ENCODE measurements at regions not wholly inside any gene's neighbourhood (a gene's known extent, or its start where the extent isn't known, plus 50 kb on each side); places are given as distances from the start of the nearest gene placed in this dataset.

- no peaks in the 10 kb centered on the region for H3K9me3 ChIP-seq (ENCODE audit: control insufficient read depth, insufficient read depth, low read depth, low read length)
- no peaks in the 10 kb centered on the region for H3K36me3 ChIP-seq (ENCODE audit: control insufficient read depth, insufficient read depth, low read length)
- intact Hi-C loops (cut with micrococcal nuclease; ENCODE audit: unreplicated experiment) (no loop called here), in situ Hi-C loops (cut with HindIII; ENCODE audit: low pct_unique_long_range_greater_than_20kb, low sequenced_read_pairs) (no loop called here)
- H3K27ac ChIP-seq (ENCODE audit: low read length), result no peak overlapping the region
- DNase-seq (ENCODE audit: low read depth, low spot score), result no peak
- H3K4me1 ChIP-seq (ENCODE audit: control insufficient read depth, insufficient read depth, low read length), result no peaks in the 10 kb centered on the region
- TF ChIP-seq, protein P1, sequence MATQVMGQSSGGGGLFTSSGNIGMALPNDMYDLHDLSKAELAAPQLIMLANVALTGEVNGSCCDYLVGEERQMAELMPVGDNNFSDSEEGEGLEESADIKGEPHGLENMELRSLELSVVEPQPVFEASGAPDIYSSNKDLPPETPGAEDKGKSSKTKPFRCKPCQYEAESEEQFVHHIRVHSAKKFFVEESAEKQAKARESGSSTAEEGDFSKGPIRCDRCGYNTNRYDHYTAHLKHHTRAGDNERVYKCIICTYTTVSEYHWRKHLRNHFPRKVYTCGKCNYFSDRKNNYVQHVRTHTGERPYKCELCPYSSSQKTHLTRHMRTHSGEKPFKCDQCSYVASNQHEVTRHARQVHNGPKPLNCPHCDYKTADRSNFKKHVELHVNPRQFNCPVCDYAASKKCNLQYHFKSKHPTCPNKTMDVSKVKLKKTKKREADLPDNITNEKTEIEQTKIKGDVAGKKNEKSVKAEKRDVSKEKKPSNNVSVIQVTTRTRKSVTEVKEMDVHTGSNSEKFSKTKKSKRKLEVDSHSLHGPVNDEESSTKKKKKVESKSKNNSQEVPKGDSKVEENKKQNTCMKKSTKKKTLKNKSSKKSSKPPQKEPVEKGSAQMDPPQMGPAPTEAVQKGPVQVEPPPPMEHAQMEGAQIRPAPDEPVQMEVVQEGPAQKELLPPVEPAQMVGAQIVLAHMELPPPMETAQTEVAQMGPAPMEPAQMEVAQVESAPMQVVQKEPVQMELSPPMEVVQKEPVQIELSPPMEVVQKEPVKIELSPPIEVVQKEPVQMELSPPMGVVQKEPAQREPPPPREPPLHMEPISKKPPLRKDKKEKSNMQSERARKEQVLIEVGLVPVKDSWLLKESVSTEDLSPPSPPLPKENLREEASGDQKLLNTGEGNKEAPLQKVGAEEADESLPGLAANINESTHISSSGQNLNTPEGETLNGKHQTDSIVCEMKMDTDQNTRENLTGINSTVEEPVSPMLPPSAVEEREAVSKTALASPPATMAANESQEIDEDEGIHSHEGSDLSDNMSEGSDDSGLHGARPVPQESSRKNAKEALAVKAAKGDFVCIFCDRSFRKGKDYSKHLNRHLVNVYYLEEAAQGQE (IDR thresholded peaks at IDR 0.05; ENCODE audit: insufficient read depth in 1 of 2, low read depth in 2 of 2, low read length in 1 of 2), result no peak
- no peak for TF ChIP-seq POLR2AphosphoS5 (IDR thresholded peaks at IDR 0.05; ENCODE audit: low read depth, low read length)
- TF ChIP-seq, protein P2, sequence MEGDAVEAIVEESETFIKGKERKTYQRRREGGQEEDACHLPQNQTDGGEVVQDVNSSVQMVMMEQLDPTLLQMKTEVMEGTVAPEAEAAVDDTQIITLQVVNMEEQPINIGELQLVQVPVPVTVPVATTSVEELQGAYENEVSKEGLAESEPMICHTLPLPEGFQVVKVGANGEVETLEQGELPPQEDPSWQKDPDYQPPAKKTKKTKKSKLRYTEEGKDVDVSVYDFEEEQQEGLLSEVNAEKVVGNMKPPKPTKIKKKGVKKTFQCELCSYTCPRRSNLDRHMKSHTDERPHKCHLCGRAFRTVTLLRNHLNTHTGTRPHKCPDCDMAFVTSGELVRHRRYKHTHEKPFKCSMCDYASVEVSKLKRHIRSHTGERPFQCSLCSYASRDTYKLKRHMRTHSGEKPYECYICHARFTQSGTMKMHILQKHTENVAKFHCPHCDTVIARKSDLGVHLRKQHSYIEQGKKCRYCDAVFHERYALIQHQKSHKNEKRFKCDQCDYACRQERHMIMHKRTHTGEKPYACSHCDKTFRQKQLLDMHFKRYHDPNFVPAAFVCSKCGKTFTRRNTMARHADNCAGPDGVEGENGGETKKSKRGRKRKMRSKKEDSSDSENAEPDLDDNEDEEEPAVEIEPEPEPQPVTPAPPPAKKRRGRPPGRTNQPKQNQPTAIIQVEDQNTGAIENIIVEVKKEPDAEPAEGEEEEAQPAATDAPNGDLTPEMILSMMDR (IDR thresholded peaks at IDR 0.05), result no peak
- no peak for TF ChIP-seq TCF7L2 (IDR thresholded peaks at IDR 0.05; ENCODE audit: low read depth, low read length)
- no peak for TF ChIP-seq SIN3A (IDR thresholded peaks at IDR 0.05; ENCODE audit: borderline replicate concordance, insufficient read depth, low read depth, low read length)
- CTCF ChIA-PET, result no interaction called here
- no TSS peak for BruUV-seq (replicated peaks)
- H3K4me3 ChIP-seq (ENCODE audit: low read depth in 2 of 2, low read length in 2 of 2), result no peak overlapping the region
- no peak for ATAC-seq
- POLR2A ChIA-PET, result no interaction called here
- peaks cover 2% of the 10 kb centered on the region; the same call in 1 of the 2 replicates for H3K27me3 ChIP-seq (ENCODE audit: control insufficient read depth, insufficient read depth, low read length)
Measured at GRCh38 chr12:66763467-66763866, 84.6 kb upstream of the GRIP1 start.

GRCh38 chr12:66765204-66765603 lies 86.3 kb upstream of the GRIP1 start:
- in situ Hi-C loops (cut with HindIII; ENCODE audit: low pct_unique_long_range_greater_than_20kb, low sequenced_read_pairs), result no loop called here

More at GRCh38 chr12:66765204-66765603, 86.3 kb upstream of the GRIP1 start:
- Histone ChIP-seq H3K27ac (ENCODE audit: low read length) (no peak overlapping the region), H3K4me1 (ENCODE audit: control insufficient read depth, insufficient read depth, low read length) (no peaks in the 10 kb centered on the region), H3K36me3 (ENCODE audit: control insufficient read depth, insufficient read depth, low read length) (no peaks in the 10 kb centered on the region), H3K27me3 (ENCODE audit: control insufficient read depth, insufficient read depth, low read length) (peaks cover 2% of the 10 kb centered on the region; the same call in 1 of the 2 replicates), H3K9me3 (ENCODE audit: control insufficient read depth, insufficient read depth, low read depth, low read length) (no peaks in the 10 kb centered on the region), H3K4me3 (ENCODE audit: low read depth in 2 of 2, low read length in 2 of 2) (no peak overlapping the region)
- DNase-seq (ENCODE audit: low read depth, low spot score), result no peak
- BruUV-seq (replicated peaks), result no TSS peak
- POLR2A ChIA-PET, result no interaction called here
- CTCF ChIA-PET, result no interaction called here
- intact Hi-C loops (cut with micrococcal nuclease; ENCODE audit: unreplicated experiment), result no loop called here
- no peak for ATAC-seq
- TF ChIP-seq TCF7L2 (IDR thresholded peaks at IDR 0.05; ENCODE audit: low read depth, low read length) (no peak), SIN3A (IDR thresholded peaks at IDR 0.05; ENCODE audit: borderline replicate concordance, insufficient read depth, low read depth, low read length) (no peak), POLR2AphosphoS5 (IDR thresholded peaks at IDR 0.05; ENCODE audit: low read depth, low read length) (no peak)
- TF ChIP-seq, protein P1 (IDR thresholded peaks at IDR 0.05; ENCODE audit: insufficient read depth in 1 of 2, low read depth in 2 of 2, low read length in 1 of 2), result no peak
- TF ChIP-seq, protein P2 (IDR thresholded peaks at IDR 0.05), result no peak

All from Panc1 (cell line).